ENCODE measurements at regions not wholly inside any gene's neighbourhood (a gene's known extent, or its start where the extent isn't known, plus 50 kb on each side); places are given as distances from the start of the nearest gene placed in this dataset.

DNA sequence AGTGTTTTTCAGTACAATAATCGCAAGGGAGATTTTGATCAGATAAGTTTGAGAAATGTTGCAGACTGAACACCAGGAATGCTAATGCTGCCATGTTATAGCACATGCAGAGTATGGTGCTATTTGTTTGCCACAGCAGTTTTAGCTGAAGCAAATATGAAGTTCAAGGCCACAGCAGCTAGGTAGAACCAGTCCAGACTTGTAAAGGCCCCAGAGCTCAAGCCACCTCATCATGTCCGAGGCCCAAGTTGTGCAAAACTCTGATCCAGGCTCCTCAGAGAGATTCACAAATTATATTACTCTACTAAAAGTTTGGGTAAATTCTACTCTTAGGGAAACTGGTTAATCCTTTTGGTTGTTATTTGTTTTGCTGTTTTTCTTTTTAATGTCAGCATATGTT is 2702.6 kb downstream of the PCDH9 start:
- H3K9me1 ChIP-seq (replicated peaks; ENCODE audit: control insufficient read depth, extremely low read depth, insufficient read depth, low read length) = no peaks in the 10 kb centered on the region
- no peak overlapping the region for H3K9ac ChIP-seq (replicated peaks; ENCODE audit: extremely low read depth, insufficient read depth, low read length)
- H3K9me3 ChIP-seq (replicated peaks; ENCODE audit: control insufficient read depth, insufficient read depth, low read length) = no peaks in the 10 kb centered on the region
- no peaks in the 10 kb centered on the region for H3K4me1 ChIP-seq (ENCODE audit: control insufficient read depth, extremely low read depth, insufficient read depth, low read length)
- DNase-seq (ENCODE audit: low read depth, low spot score) = no peak
- no peak overlapping the region for H3K4me3 ChIP-seq (replicated peaks in 1 of 3; ENCODE audit: insufficient read depth in 1 of 3, low read depth in 1 of 3, low read length in 3 of 3)
- no peaks in the 10 kb centered on the region for H3K27me3 ChIP-seq (ENCODE audit: control insufficient read depth in 2 of 2, insufficient read depth in 2 of 2, low read length in 2 of 2)
- H3K4me2 ChIP-seq (ENCODE audit: insufficient read depth, low read length) = no peak overlapping the region
- TF ChIP-seq POLR2AphosphoS5 (IDR thresholded peaks at IDR 0.05; ENCODE audit: insufficient read depth, low read depth, low read length) (no peak), POLR2A (IDR thresholded peaks at IDR 0.05; ENCODE audit: low read depth, low read length) (no peak), GATA2 (IDR thresholded peaks at IDR 0.05; ENCODE audit: insufficient read depth, insufficient read length, low read depth, low read length) (no peak), EZH2 (IDR thresholded peaks at IDR 0.05; ENCODE audit: borderline replicate concordance, low read depth, low read length, severe bottlenecking) (no peak), FOS (IDR thresholded peaks at IDR 0.05; ENCODE audit: borderline replicate concordance, insufficient read depth, low read length) (no peak), MYC (IDR thresholded peaks at IDR 0.05; ENCODE audit: low read depth, low read length) (no peak), JUN (IDR thresholded peaks at IDR 0.05; ENCODE audit: borderline replicate concordance, insufficient read depth, insufficient read length, low read depth) (no peak)
- TF ChIP-seq, protein P1, sequence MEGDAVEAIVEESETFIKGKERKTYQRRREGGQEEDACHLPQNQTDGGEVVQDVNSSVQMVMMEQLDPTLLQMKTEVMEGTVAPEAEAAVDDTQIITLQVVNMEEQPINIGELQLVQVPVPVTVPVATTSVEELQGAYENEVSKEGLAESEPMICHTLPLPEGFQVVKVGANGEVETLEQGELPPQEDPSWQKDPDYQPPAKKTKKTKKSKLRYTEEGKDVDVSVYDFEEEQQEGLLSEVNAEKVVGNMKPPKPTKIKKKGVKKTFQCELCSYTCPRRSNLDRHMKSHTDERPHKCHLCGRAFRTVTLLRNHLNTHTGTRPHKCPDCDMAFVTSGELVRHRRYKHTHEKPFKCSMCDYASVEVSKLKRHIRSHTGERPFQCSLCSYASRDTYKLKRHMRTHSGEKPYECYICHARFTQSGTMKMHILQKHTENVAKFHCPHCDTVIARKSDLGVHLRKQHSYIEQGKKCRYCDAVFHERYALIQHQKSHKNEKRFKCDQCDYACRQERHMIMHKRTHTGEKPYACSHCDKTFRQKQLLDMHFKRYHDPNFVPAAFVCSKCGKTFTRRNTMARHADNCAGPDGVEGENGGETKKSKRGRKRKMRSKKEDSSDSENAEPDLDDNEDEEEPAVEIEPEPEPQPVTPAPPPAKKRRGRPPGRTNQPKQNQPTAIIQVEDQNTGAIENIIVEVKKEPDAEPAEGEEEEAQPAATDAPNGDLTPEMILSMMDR (IDR thresholded peaks at IDR 0.05; ENCODE audit: extremely low read depth in 1 of 2, insufficient read depth in 1 of 2, low read depth in 1 of 2, low read length in 2 of 2) = no peak
- TF ChIP-seq, protein P2, sequence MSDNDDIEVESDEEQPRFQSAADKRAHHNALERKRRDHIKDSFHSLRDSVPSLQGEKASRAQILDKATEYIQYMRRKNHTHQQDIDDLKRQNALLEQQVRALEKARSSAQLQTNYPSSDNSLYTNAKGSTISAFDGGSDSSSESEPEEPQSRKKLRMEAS (IDR thresholded peaks at IDR 0.05; ENCODE audit: insufficient read depth, insufficient read length) = no peak
- intact Hi-C loops (cut with micrococcal nuclease) = no loop called here
- no TSS peak for BruUV-seq (replicated peaks)
- no peak overlapping the region for H3K27ac ChIP-seq (ENCODE audit: insufficient read depth, low read depth, low read length)
- dilution Hi-C loops (cut with MboI; ENCODE audit: extremely low pct_ligation_motif_present, low sequenced_read_pairs) = no loop called here
- CTCF ChIA-PET = no interaction called here
- H4K20me1 ChIP-seq (replicated peaks; ENCODE audit: control insufficient read depth, extremely low read depth, insufficient read depth, low read length) = no peaks in the 10 kb centered on the region
- H3K36me3 ChIP-seq (ENCODE audit: control insufficient read depth in 2 of 2, extremely low read depth in 1 of 2, insufficient read depth in 2 of 2, low read length in 2 of 2) = no peaks in the 10 kb centered on the region
- H2AFZ ChIP-seq (ENCODE audit: low read depth, low read length) = no peak overlapping the region
- POLR2A ChIA-PET = no interaction called here
- no peaks in the 10 kb centered on the region for H3K79me2 ChIP-seq (ENCODE audit: control insufficient read depth, insufficient read depth, low read length)
- no peak for FAIRE-seq

Measured in endothelial cell of umbilical vein (primary cell).